Neural progenitor cell (in vitro differentiated cells): ENCODE measurements at regions not wholly inside any gene's neighbourhood (a gene's known extent, or its start where the extent isn't known, plus 50 kb on each side); places are given as distances from the start of the nearest gene placed in this dataset.

Experiments used
- EZH2 ChIP-seq: fragments of 200-600 bp; sonication (generic); IDR thresholded peaks from 2 replicates; pipeline ENCODE4 v1.6.1; 2017; ENCODE audit warnings: antibody characterized with exemption, mild to moderate bottlenecking, moderate library complexity
- EZH2phosphoT487 ChIP-seq: fragments of 200-600 bp; sonication (generic); IDR thresholded peaks from 2 replicates; pipeline ENCODE4 v1.6.1; 2017; ENCODE audit warnings: antibody characterized with exemption
- TF ChIP-seq, protein P1 (sequence below): fragments of 200-600 bp; sonication (generic); IDR thresholded peaks from 2 replicates; pipeline ENCODE4 v1.5.1; 2017; ENCODE audit warnings: antibody characterized with exemption, mild to moderate bottlenecking

DNA sequence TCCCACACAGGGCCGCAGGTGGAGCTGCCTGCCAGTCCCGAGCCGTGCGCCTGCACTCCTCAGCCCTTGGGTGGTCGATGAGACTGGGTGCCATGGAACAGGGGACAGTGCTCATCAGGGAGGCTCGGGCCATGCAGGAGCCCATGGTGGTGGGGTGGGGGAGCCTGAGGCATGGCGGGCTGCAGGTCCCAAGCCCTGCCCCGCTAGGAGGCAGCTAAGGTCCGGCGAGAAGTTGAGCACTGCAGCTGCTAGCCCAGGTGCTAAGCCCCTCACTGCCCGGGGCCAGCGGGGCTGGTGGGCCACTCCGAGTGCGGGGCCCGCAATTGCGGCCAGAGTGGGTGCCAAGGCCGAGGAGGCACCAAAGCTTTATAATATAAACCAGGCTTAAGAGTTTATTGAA, 479.7 kb downstream of the MMUT start:
- TF ChIP-seq EZH2 (no peak), EZH2phosphoT487 (no peak)
- TF ChIP-seq, protein P1, sequence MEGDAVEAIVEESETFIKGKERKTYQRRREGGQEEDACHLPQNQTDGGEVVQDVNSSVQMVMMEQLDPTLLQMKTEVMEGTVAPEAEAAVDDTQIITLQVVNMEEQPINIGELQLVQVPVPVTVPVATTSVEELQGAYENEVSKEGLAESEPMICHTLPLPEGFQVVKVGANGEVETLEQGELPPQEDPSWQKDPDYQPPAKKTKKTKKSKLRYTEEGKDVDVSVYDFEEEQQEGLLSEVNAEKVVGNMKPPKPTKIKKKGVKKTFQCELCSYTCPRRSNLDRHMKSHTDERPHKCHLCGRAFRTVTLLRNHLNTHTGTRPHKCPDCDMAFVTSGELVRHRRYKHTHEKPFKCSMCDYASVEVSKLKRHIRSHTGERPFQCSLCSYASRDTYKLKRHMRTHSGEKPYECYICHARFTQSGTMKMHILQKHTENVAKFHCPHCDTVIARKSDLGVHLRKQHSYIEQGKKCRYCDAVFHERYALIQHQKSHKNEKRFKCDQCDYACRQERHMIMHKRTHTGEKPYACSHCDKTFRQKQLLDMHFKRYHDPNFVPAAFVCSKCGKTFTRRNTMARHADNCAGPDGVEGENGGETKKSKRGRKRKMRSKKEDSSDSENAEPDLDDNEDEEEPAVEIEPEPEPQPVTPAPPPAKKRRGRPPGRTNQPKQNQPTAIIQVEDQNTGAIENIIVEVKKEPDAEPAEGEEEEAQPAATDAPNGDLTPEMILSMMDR, result no peak
